ENCODE measurements at regions not wholly inside any gene's neighbourhood (a gene's known extent, or its start where the extent isn't known, plus 50 kb on each side); places are given as distances from the start of the nearest gene placed in this dataset.

- no peak for TF ChIP-seq CTCF (IDR thresholded peaks at IDR 0.05)
- TF ChIP-seq POLR2AphosphoS5 (IDR thresholded peaks at IDR 0.05) = no peak
Observed at GRCh38 chr16:58863042-58863441, 128.9 kb upstream of the GOT2 start.

Data from prostate gland (tissue), 2 donors.